ENCODE measurements at regions not wholly inside any gene's neighbourhood (a gene's known extent, or its start where the extent isn't known, plus 50 kb on each side); places are given as distances from the start of the nearest gene placed in this dataset.

DNA sequence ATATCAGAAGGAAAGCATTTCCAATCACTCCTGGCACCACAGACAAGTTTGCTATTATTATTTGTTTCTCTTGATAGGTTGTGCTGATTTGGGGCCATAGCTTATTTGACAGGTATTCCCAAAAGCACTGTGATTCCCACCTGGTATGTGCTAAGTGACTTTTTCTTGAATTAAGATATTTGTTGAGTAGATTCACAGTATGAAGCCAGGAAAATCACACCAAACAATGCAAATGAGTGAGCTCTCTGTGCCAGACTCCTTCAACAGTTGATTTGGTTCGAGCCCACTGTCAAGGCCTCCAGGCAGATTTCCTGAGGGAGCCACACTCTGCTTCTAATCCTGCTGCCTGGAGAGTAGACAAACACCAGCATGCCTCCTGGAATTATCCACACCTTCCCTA, 253.0 kb upstream of the POU2AF2 start:
- H2AFZ ChIP-seq (ENCODE audit: low read length): no peak overlapping the region
- Mint-ChIP-seq H3K27me3 (ENCODE audit: low read depth) (no peaks in the 10 kb centered on the region), H3K36me3 (ENCODE audit: insufficient read depth in 1 of 3, low read depth in 3 of 3) (no peaks in the 10 kb centered on the region), H3K4me3 (no peak overlapping the region), H3K9me3 (no peaks in the 10 kb centered on the region), H3K27ac (no peak overlapping the region), H3K4me1 (0 out of 4 replicates have a peak, but pooled peaks cover 0 to 2% of the 10 kb centered on the region in 2 experiments)
- no peaks in the 10 kb centered on the region for H3K79me2 ChIP-seq (ENCODE audit: insufficient read depth, low read length)
- H4K20me1 ChIP-seq (ENCODE audit: control insufficient read depth, insufficient read depth, insufficient read length): no peaks in the 10 kb centered on the region
- no peak overlapping the region for H3K56ac ChIP-seq (ENCODE audit: insufficient read length, low read depth, low read length)
- no peak overlapping the region for H2AK5ac ChIP-seq (ENCODE audit: insufficient read length, low read length)
- H2BK5ac ChIP-seq (ENCODE audit: insufficient read length, low read length): no peak overlapping the region
- no peak overlapping the region for H4K91ac ChIP-seq (ENCODE audit: insufficient read length, low read depth, low read length)
- H3K23me2 ChIP-seq (ENCODE audit: insufficient read length, low read depth, low read length, poor library complexity, severe bottlenecking): no peaks in the 10 kb centered on the region
- H4K5ac ChIP-seq (ENCODE audit: insufficient read length, low read depth, low read length): no peak overlapping the region
- H3K23ac ChIP-seq (ENCODE audit: insufficient read length, low read depth, low read length): no peak overlapping the region
- no peak overlapping the region for H2BK15ac ChIP-seq (ENCODE audit: low read depth, low read length)
- H3T11ph ChIP-seq (ENCODE audit: low read length): no peak overlapping the region
- H3K9ac ChIP-seq (ENCODE audit: extremely low read depth, insufficient read length, low read length): no peak overlapping the region
- H3K4ac ChIP-seq (ENCODE audit: low read depth, low read length): no peak overlapping the region
- DNase-seq: no peak
- H3K4me2 ChIP-seq (ENCODE audit: insufficient read depth, insufficient read length, low read length): no peak overlapping the region
- no peak overlapping the region for H2BK120ac ChIP-seq (ENCODE audit: low read depth, low read length, poor library complexity, severe bottlenecking)
- H3K9me3 ChIP-seq (ENCODE audit: control insufficient read depth, low read depth, low read length): no peaks in the 10 kb centered on the region
- H3K14ac ChIP-seq (ENCODE audit: insufficient read depth, low read length): no peak overlapping the region
- H2BK12ac ChIP-seq (ENCODE audit: insufficient read length, low read depth, low read length): no peak overlapping the region
- no peak overlapping the region for H4K8ac ChIP-seq (replicated peaks; ENCODE audit: insufficient read length, low read depth, low read length)
- no peaks in the 10 kb centered on the region for H3K4me1 ChIP-seq (ENCODE audit: insufficient read depth, low read length)
- no CpG with 5 or more reads among the region's 1 CpG for WGBS (ENCODE audit: extremely low coverage, insufficient read length, low lambda C conversion rate)
- TF ChIP-seq, protein P1, sequence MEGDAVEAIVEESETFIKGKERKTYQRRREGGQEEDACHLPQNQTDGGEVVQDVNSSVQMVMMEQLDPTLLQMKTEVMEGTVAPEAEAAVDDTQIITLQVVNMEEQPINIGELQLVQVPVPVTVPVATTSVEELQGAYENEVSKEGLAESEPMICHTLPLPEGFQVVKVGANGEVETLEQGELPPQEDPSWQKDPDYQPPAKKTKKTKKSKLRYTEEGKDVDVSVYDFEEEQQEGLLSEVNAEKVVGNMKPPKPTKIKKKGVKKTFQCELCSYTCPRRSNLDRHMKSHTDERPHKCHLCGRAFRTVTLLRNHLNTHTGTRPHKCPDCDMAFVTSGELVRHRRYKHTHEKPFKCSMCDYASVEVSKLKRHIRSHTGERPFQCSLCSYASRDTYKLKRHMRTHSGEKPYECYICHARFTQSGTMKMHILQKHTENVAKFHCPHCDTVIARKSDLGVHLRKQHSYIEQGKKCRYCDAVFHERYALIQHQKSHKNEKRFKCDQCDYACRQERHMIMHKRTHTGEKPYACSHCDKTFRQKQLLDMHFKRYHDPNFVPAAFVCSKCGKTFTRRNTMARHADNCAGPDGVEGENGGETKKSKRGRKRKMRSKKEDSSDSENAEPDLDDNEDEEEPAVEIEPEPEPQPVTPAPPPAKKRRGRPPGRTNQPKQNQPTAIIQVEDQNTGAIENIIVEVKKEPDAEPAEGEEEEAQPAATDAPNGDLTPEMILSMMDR (conservative IDR thresholded peaks at IDR 0.05): no peak
- H2BK20ac ChIP-seq (ENCODE audit: low read depth, low read length, poor library complexity, severe bottlenecking): no peak overlapping the region
- no peaks in the 10 kb centered on the region for H3K27me3 ChIP-seq (ENCODE audit: insufficient read depth, low read length)
- H3K79me1 ChIP-seq (ENCODE audit: insufficient read depth, low read depth, low read length, poor library complexity, severe bottlenecking): no peaks in the 10 kb centered on the region
- H3K18ac ChIP-seq (ENCODE audit: insufficient read length, low read depth, low read length): no peak overlapping the region
- no peak overlapping the region for H3K27ac ChIP-seq (ENCODE audit: insufficient read length, low read depth, low read length)
